Suprapubic skin (tissue), 4 donors: ENCODE measurements at regions not wholly inside any gene's neighbourhood (a gene's known extent, or its start where the extent isn't known, plus 50 kb on each side); places are given as distances from the start of the nearest gene placed in this dataset.

Experiments used
- POLR2A ChIP-seq, 2 donors: fragments of 450-650 bp; IDR thresholded peaks; one replicate each; pipeline ENCODE4 v1.6.1; 2017; ENCODE audit warnings: antibody characterized with exemption in 2 of 2, mild to moderate bottlenecking in 2 of 2, moderate library complexity in 2 of 2
- POLR2AphosphoS5 ChIP-seq, 3 donors: sonication (generic); formaldehyde crosslinking; IDR thresholded peaks; one replicate each; pipeline ENCODE4 v1.6.1; 2017; ENCODE audit warnings: antibody characterized with exemption in 3 of 3
- TF ChIP-seq, protein P1 (sequence below), 2 donors: fragments of 200-600 bp in 1 of 2; fragments of 450-650 bp in 1 of 2; sonication (generic) in 1 of 2; IDR thresholded peaks; one replicate each; pipeline ENCODE4 v1.5.1; 2016 to 2019; ENCODE audit warnings: antibody characterized with exemption in 2 of 2, mild to moderate bottlenecking in 1 of 2, moderate library complexity in 1 of 2

DNA sequence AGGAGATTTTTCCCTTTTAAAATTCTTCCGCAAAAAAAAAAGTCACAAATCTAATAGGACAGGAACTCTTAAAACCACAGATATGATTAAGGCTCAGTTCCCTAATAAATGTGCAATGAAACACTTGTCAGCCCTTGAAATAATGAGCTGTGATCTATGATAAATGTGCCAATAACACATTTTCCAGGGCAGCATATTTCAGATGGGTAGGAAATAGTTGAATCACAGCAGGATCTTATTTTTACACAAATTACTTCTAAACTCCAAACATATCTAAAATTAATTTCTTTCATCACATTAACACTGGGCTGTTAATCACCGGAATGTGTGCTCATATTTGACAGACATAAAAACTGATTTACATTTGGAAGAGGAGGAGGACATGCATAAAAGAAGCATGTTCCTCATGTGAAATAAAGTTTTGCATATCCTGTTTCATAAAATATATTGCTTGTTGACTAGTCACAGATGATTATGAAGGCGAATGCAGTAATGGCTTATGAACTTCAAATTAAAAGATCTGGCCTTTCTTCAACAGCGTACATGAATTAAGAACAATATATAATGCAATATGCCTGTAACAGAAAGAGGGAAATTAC lies 281.4 kb downstream of the PAX3 start:
- no peak for TF ChIP-seq POLR2A (IDR thresholded peaks at IDR 0.05)
- TF ChIP-seq, protein P1, sequence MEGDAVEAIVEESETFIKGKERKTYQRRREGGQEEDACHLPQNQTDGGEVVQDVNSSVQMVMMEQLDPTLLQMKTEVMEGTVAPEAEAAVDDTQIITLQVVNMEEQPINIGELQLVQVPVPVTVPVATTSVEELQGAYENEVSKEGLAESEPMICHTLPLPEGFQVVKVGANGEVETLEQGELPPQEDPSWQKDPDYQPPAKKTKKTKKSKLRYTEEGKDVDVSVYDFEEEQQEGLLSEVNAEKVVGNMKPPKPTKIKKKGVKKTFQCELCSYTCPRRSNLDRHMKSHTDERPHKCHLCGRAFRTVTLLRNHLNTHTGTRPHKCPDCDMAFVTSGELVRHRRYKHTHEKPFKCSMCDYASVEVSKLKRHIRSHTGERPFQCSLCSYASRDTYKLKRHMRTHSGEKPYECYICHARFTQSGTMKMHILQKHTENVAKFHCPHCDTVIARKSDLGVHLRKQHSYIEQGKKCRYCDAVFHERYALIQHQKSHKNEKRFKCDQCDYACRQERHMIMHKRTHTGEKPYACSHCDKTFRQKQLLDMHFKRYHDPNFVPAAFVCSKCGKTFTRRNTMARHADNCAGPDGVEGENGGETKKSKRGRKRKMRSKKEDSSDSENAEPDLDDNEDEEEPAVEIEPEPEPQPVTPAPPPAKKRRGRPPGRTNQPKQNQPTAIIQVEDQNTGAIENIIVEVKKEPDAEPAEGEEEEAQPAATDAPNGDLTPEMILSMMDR (IDR thresholded peaks at IDR 0.05), result no peak
- TF ChIP-seq POLR2AphosphoS5 (IDR thresholded peaks at IDR 0.05), result no peak
